ENCODE measurements at regions not wholly inside any gene's neighbourhood (a gene's known extent, or its start where the extent isn't known, plus 50 kb on each side); places are given as distances from the start of the nearest gene placed in this dataset.
A peak's percentile ranks its signal among the peaks of the same experiment; 100 is the strongest.

- H3K4me3 Mint-ChIP-seq, result no peak overlapping the region
- TF ChIP-seq, protein P1, sequence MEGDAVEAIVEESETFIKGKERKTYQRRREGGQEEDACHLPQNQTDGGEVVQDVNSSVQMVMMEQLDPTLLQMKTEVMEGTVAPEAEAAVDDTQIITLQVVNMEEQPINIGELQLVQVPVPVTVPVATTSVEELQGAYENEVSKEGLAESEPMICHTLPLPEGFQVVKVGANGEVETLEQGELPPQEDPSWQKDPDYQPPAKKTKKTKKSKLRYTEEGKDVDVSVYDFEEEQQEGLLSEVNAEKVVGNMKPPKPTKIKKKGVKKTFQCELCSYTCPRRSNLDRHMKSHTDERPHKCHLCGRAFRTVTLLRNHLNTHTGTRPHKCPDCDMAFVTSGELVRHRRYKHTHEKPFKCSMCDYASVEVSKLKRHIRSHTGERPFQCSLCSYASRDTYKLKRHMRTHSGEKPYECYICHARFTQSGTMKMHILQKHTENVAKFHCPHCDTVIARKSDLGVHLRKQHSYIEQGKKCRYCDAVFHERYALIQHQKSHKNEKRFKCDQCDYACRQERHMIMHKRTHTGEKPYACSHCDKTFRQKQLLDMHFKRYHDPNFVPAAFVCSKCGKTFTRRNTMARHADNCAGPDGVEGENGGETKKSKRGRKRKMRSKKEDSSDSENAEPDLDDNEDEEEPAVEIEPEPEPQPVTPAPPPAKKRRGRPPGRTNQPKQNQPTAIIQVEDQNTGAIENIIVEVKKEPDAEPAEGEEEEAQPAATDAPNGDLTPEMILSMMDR (IDR thresholded peaks at IDR 0.05), result no peak
- no peaks in the 10 kb centered on the region for H3K9me3 Mint-ChIP-seq
- DNase-seq, result no peak
- peaks cover 28% of the 10 kb centered on the region for H3K4me1 Mint-ChIP-seq (ENCODE audit: low read depth)
- H3K27me3 Mint-ChIP-seq (ENCODE audit: insufficient read depth), result peaks cover 3% of the 10 kb centered on the region
- H3K27ac Mint-ChIP-seq, result no peak overlapping the region
- H3K36me3 Mint-ChIP-seq (ENCODE audit: low read depth), result no peaks in the 10 kb centered on the region
These were observed 73.6 kb upstream of the CALM2 start for GRCh38 chr2:47249931-47250330.

GRCh38 chr2:47249157-47249900 is 73.0 kb upstream of the CALM2 start:
- Mint-ChIP-seq H3K36me3 (ENCODE audit: low read depth) (no peaks in the 10 kb centered on the region), H3K9me3 (no peaks in the 10 kb centered on the region), H3K4me3 (no peak overlapping the region), H3K27ac (no peak overlapping the region), H3K27me3 (ENCODE audit: insufficient read depth) (peaks cover 3% of the 10 kb centered on the region), H3K4me1 (ENCODE audit: low read depth) (peaks cover 28% of the 10 kb centered on the region)
- DNase-seq, result peak; percentile 31
- TF ChIP-seq, protein P1 (IDR thresholded peaks at IDR 0.05), result no peak

DNA sequence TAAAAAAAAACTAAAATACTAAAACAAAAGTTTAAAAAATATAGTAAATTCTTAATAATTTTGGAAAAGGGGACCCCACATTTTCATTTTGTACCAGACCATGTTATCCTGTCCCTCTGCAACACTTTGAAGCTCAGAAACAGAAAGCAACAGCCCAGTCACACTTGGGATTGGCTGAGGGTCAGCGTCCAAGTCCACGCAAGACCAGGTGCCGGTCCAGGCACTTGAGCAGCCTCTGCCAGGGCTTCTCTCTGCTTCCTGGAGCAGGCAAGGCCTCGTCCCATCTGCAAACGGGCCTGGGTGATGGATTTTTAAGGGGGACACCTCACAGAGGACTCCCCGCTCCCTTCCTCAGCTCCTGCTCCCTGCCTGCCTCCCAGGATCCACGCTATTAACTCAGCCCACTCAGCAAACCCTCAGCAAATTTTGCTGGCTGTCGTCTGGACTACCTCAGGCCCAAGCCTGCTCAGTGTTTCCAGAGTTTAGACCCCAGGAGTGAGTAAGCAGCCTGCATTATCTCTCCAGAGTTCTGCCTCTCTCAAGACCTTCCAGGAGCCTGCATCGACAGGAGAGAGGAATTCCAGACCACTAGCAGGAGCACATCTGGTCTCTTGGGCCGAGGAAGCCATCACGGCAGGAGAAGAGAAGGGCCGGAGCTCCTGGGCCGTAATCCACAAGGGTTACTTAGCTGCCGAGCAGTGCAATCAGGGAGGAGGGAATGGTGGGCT is 67.4 kb upstream of the CALM2 start:
- TF ChIP-seq, protein P1 (IDR thresholded peaks at IDR 0.05), result no peak
- Mint-ChIP-seq H3K4me3 (no peak overlapping the region), H3K36me3 (ENCODE audit: low read depth) (no peaks in the 10 kb centered on the region), H3K4me1 (ENCODE audit: low read depth) (peaks cover 7% of the 10 kb centered on the region; the same call in 1 of the 2 replicates), H3K27me3 (ENCODE audit: insufficient read depth) (no peaks in the 10 kb centered on the region; the same call in 1 of the 2 replicates), H3K9me3 (no peaks in the 10 kb centered on the region), H3K27ac (no peak overlapping the region)
- DNase-seq, result no peak

DNA sequence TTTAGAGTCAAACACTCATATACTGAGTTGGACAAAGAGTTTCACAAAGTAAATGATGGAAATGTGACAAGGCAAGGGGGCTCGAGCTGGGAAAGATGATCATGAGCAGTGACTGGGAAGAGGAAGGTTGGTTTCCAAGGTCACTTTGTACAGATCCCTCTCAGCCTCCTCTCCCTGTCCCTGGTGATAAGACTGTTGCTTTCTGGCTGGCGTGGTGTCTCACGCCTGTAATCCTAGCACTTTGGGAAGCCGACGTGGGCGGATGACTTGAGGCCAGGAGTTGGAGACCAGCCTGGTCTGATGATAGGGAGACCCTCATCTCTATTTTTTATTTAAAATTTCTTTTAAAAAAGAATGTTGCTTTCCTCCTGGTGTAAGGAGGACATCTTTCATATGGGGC is 65.4 kb upstream of the CALM2 start:
- Mint-ChIP-seq H3K27ac (no peak overlapping the region), H3K27me3 (ENCODE audit: insufficient read depth) (peaks cover 4% of the 10 kb centered on the region), H3K4me3 (no peak overlapping the region), H3K36me3 (ENCODE audit: low read depth) (no peaks in the 10 kb centered on the region), H3K9me3 (no peaks in the 10 kb centered on the region), H3K4me1 (ENCODE audit: low read depth) (peaks cover 27% of the 10 kb centered on the region)
- DNase-seq, result no peak
- TF ChIP-seq, protein P1 (IDR thresholded peaks at IDR 0.05), result no peak

DNA sequence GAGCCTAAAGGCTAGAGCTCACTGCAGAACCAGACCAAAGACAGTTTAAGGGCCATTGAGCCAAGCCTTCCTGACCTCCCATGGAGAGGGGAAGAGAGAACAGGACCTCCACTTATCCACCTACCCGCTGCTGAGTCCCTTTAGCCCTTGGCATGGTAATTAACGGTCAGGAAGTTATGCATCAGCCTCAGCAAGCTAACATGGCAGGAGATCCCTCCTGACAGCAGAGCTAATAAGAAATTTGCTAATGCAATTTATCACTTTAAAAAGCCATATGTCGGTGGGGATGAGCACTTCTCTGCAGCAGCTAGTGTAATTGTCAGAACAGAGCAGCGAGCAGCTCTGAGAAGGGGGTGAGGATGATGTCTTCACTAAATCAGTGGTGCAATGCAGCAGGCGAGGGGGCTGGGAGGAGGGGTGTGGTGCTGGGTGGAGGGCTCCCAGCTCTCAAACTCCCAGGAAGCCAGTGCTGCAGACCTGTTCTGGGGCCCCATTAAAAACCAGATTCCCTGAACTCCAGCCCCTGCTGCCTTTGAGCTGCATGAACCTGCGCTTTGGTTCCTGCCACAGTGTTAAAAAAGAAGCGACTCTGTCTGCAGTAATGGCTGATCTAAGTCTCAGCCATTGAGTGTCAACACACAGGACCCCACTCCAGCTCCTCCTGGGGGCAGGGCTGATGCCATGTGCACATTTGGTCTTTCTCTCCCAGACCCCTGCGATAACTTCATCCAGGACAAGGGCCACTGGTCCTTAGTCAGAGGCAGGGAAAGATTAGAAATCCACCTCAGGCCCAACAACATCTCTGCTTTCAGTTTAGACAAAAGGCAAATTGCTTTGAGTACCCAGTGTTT is 63.0 kb upstream of the CALM2 start:
- TF ChIP-seq, protein P1 (IDR thresholded peaks at IDR 0.05), result no peak
- no peak overlapping the region for H3K27ac Mint-ChIP-seq
- DNase-seq, result no peak
- H3K27me3 Mint-ChIP-seq (ENCODE audit: insufficient read depth), result peaks cover 4% of the 10 kb centered on the region
- no peaks in the 10 kb centered on the region for H3K9me3 Mint-ChIP-seq
- H3K36me3 Mint-ChIP-seq (ENCODE audit: low read depth), result no peaks in the 10 kb centered on the region
- H3K4me3 Mint-ChIP-seq, result no peak overlapping the region
- H3K4me1 Mint-ChIP-seq (ENCODE audit: low read depth), result peaks cover 35% of the 10 kb centered on the region
